SK-N-SH (cell line): ENCODE measurements at regions not wholly inside any gene's neighbourhood (a gene's known extent, or its start where the extent isn't known, plus 50 kb on each side); places are given as distances from the start of the nearest gene placed in this dataset.

Experiments
- ELF1 ChIP-seq: IDR thresholded peaks from 2 replicates; pipeline ENCODE4 v1.4.0; 2012
- USF2 ChIP-seq: fragments of 150-350 bp; IDR thresholded peaks from 2 replicates; pipeline ENCODE4 v1.6.1; 2017; ENCODE audit warnings: antibody characterized with exemption, low read length, low read depth, borderline replicate concordance
- TF ChIP-seq, protein P1 (sequence below): fragments of 200-600 bp; sonication (generic); IDR thresholded peaks from 2 replicates; pipeline ENCODE4 v1.6.1; 2017; ENCODE audit warnings: antibody characterized with exemption, mild to moderate bottlenecking, moderate library complexity

GRCh38 chr15:59940928-59941327 lies 63.2 kb upstream of the FOXB1 start:
- TF ChIP-seq, protein P1, sequence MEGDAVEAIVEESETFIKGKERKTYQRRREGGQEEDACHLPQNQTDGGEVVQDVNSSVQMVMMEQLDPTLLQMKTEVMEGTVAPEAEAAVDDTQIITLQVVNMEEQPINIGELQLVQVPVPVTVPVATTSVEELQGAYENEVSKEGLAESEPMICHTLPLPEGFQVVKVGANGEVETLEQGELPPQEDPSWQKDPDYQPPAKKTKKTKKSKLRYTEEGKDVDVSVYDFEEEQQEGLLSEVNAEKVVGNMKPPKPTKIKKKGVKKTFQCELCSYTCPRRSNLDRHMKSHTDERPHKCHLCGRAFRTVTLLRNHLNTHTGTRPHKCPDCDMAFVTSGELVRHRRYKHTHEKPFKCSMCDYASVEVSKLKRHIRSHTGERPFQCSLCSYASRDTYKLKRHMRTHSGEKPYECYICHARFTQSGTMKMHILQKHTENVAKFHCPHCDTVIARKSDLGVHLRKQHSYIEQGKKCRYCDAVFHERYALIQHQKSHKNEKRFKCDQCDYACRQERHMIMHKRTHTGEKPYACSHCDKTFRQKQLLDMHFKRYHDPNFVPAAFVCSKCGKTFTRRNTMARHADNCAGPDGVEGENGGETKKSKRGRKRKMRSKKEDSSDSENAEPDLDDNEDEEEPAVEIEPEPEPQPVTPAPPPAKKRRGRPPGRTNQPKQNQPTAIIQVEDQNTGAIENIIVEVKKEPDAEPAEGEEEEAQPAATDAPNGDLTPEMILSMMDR, result no peak
- no peak for TF ChIP-seq USF2
- TF ChIP-seq ELF1, result no peak
